HepG2 (cell line): ENCODE measurements at regions not wholly inside any gene's neighbourhood (a gene's known extent, or its start where the extent isn't known, plus 50 kb on each side); places are given as distances from the start of the nearest gene placed in this dataset.

Experiments
- ATAC-seq: fragments of 200-7000 bp; cut with Tn5 transposase; 3 replicates; pipeline ENCODE4 v1.9.1; 2020; ENCODE audit warnings: mild to moderate bottlenecking, moderate library complexity
- BruUV-seq: library from RNA; stranded (reverse); fragments of 400-500 nt; replicated peaks from 2 replicates; lab custom pipeline; 2021; lab: Mats Ljungman, UMichigan
- CTCF ChIA-PET: fragments of 300-600 bp; formaldehyde crosslinking; extraction: SDS; loops from one replicate; lab custom pipeline; 2021; ENCODE audit warnings: low total read pairs, inconsistent platforms, low intra/inter-chr PET ratio; lab: Yijun Ruan, JAX
- POLR2A ChIA-PET: fragments of 350-600 bp; sonication (Branson Sonifier 250); formaldehyde crosslinking; loops from one replicate; lab custom pipeline; 2020; ENCODE audit warnings: antibody characterized with exemption, inconsistent platforms; lab: Yijun Ruan, JAX
- DNase-seq: peaks from one replicate; pipeline ENCODE4 v3.0.0-alpha.2; 2015; ENCODE audit warnings: low spot score
- FAIRE-seq: peaks from 3 replicates; lab custom pipeline; 2011; peaks lifted over from hg19 to GRCh38; lab: Jason Lieb, UNC
- H2AFZ ChIP-seq: one replicate; pipeline ENCODE4 v1.6.1; 2011; ENCODE audit warnings: low read length, inconsistent platforms
- H3K27ac ChIP-seq: fragments of 300-600 bp; 3 replicates; pipeline ENCODE4 v1.8.0; 2011; ENCODE audit warnings: mixed run types, mild to moderate bottlenecking, mixed read lengths, low read length, inconsistent platforms; ENCODE audit not compliant: insufficient read depth; ENCODE audit errors: extremely low read length
- H3K27me3 ChIP-seq, 2 experiments: fragments of 200-600 bp in 1 of 2; 2 replicates in 1 of 2; 3 replicates in 1 of 2; pipeline versions ENCODE4 v1.6.0 to v1.8.0; 2011; ENCODE audit warnings: low read length in 2 of 2, mild to moderate bottlenecking in 2 of 2, moderate library complexity in 2 of 2, inconsistent platforms in 1 of 2; ENCODE audit not compliant: insufficient read depth in 2 of 2, control insufficient read depth in 1 of 2
- H3K36me3 ChIP-seq, 2 experiments: fragments of 200-600 bp in 1 of 2; replicated peaks in 1 of 2; 2 replicates in 1 of 2; 3 replicates in 1 of 2; pipeline versions ENCODE4 v1.5.1 to v1.8.0; 2011; ENCODE audit warnings: low read length in 2 of 2, inconsistent platforms in 1 of 2; ENCODE audit not compliant: insufficient read depth in 2 of 2, control insufficient read depth in 1 of 2
- H3K4me1 ChIP-seq: 2 replicates; pipeline ENCODE4 v1.5.1; 2012; ENCODE audit warnings: low read length, inconsistent platforms; ENCODE audit not compliant: insufficient read depth
- H3K4me2 ChIP-seq: 2 replicates; pipeline ENCODE4 v1.6.0; 2011; ENCODE audit warnings: low read depth, low read length, inconsistent platforms
- H3K4me3 ChIP-seq, 3 experiments: fragments of 200-600 bp in 1 of 3; sonication (generic), shearing (Covaris generic) in 1 of 3; replicated peaks in 1 of 3; 2 replicates each; pipeline ENCODE4 v1.5.1; 2011 to 2016; ENCODE audit warnings: low read length in 3 of 3, inconsistent platforms in 2 of 3, low read depth in 2 of 3, mild to moderate bottlenecking in 2 of 3, control low read depth in 1 of 3, mixed read lengths in 1 of 3; ENCODE audit not compliant: insufficient read depth in 1 of 3
- H3K79me2 ChIP-seq: one replicate; pipeline ENCODE4 v1.6.1; 2011; ENCODE audit warnings: low read length, inconsistent platforms; ENCODE audit not compliant: insufficient read depth
- H3K9ac ChIP-seq: 2 replicates; pipeline ENCODE4 v1.6.0; 2011; ENCODE audit warnings: mild to moderate bottlenecking, low read depth, low read length, inconsistent platforms; ENCODE audit not compliant: insufficient read depth
- H3K9me3 ChIP-seq: 2 replicates; pipeline ENCODE4 v1.5.1; 2012; ENCODE audit warnings: mild to moderate bottlenecking, low read length
- H4K20me1 ChIP-seq: 2 replicates; pipeline ENCODE4 v1.6.0; 2011; ENCODE audit warnings: inconsistent platforms, mild to moderate bottlenecking, low read length, moderate library complexity; ENCODE audit not compliant: insufficient read depth
- BHLHE40 ChIP-seq: IDR thresholded peaks from 2 replicates; pipeline ENCODE4 v1.6.1; 2011; ENCODE audit warnings: low read length, improper control_type of control experiment
- GLI4 ChIP-seq: sonication (generic); formaldehyde crosslinking; IDR thresholded peaks from 2 replicates; pipeline ENCODE4 v1.5.1; 2020; ENCODE audit warnings: missing genetic modification reagents, mild to moderate bottlenecking, moderate library complexity, borderline replicate concordance
- MIER2 ChIP-seq: IDR thresholded peaks from 2 replicates; pipeline ENCODE4 v1.6.1; 2016; ENCODE audit warnings: missing biosample characterization, missing genetic modification reagents
- NONO ChIP-seq, 2 experiments: fragments of 450-650 bp in 1 of 2; sonication (generic) in 1 of 2; formaldehyde crosslinking in 1 of 2; IDR thresholded peaks in 1 of 2; conservative IDR thresholded peaks in 1 of 2; 2 replicates each; pipeline versions ENCODE4 v1.6.1 to v1.8.0; 2017 to 2022; ENCODE audit warnings: mild to moderate bottlenecking in 1 of 2, missing genetic modification reagents in 1 of 2, moderate library complexity in 1 of 2
- RORA ChIP-seq: sonication (generic); formaldehyde crosslinking; IDR thresholded peaks from 2 replicates; pipeline ENCODE4 v1.5.0; 2020; ENCODE audit warnings: mild to moderate bottlenecking, missing genetic modification reagents, moderate library complexity
- ZBTB8A ChIP-seq: sonication (generic); formaldehyde crosslinking; IDR thresholded peaks from 2 replicates; pipeline ENCODE4 v1.4.0; 2020; ENCODE audit warnings: mild to moderate bottlenecking, low read depth, missing genetic modification reagents, borderline replicate concordance
- ZMYM4 ChIP-seq: sonication (generic); formaldehyde crosslinking; IDR thresholded peaks from 2 replicates; pipeline ENCODE4 v1.8.1; 2023; ENCODE audit warnings: mild to moderate bottlenecking, missing genetic modification reagents
- ZNF598 ChIP-seq: sonication (generic); formaldehyde crosslinking; IDR thresholded peaks from 2 replicates; pipeline ENCODE4 v1.5.1; 2020; ENCODE audit warnings: mild to moderate bottlenecking, missing genetic modification reagents, borderline replicate concordance
- ZNF619 ChIP-seq: sonication (generic); formaldehyde crosslinking; IDR thresholded peaks from 2 replicates; pipeline ENCODE4 v1.4.0; 2020; ENCODE audit warnings: mild to moderate bottlenecking, missing genetic modification reagents
- WGBS: methylation state at CpG from one replicate; pipeline ENCODE4 v1.1.6; 2017; ENCODE audit warnings: low lambda C conversion rate; 5-methylcytosine and 5-hydroxymethylcytosine counted together
- in situ Hi-C: cut with HindIII; loops from 2 replicates; pipeline ENCODE4 v1.10.0; 2017; ENCODE audit warnings: low pct_unique_long_range_greater_than_20kb; ENCODE audit not compliant: extremely low pct_ligation_motif_present
- intact Hi-C: fragments of 100-400 bp; cut with micrococcal nuclease; formaldehyde crosslinking; loops from one replicate; pipeline ENCODE4 v1.10.0; 2022; ENCODE audit not compliant: unreplicated experiment
- TF ChIP-seq, protein P1 (sequence below): sonication (generic); formaldehyde crosslinking; IDR thresholded peaks from 2 replicates; pipeline ENCODE4 v1.5.1; 2020; ENCODE audit warnings: missing genetic modification reagents, mild to moderate bottlenecking, borderline replicate concordance
- TF ChIP-seq, protein P2 (sequence below): sonication (generic); formaldehyde crosslinking; IDR thresholded peaks from 2 replicates; pipeline ENCODE4 v1.8.1; 2023; ENCODE audit warnings: mild to moderate bottlenecking, moderate library complexity, missing genetic modification reagents
- TF ChIP-seq, protein P3 (sequence below): sonication (generic); formaldehyde crosslinking; IDR thresholded peaks from 2 replicates; pipeline ENCODE4 v1.5.0; 2020; ENCODE audit warnings: missing genetic modification reagents

DNA sequence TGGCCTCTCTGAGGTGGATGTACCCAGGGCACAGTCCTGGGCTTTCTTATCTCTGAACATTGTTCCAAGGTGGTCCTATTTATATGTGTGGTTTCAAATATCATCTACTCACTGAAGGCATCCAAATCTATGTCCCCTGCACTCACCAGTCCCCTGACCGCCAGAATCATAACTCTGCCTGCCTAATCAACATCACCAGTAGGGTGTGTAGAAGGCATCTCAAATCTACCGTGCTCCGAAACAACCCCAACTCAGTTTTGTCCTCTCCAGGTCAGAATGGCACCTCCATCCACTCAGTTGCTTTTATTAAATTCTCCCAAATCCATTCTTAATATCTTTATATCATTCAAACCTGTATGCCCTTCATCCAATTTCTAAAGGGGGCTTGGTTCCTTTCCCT, 536.3 kb downstream of the GRIN2A start:
- WGBS = 19% methylated on average over 3 of the region's 3 CpGs
- Histone ChIP-seq H3K36me3 (no peaks in the 10 kb centered on the region), H3K4me1 (no peaks in the 10 kb centered on the region), H2AFZ (no peak overlapping the region), H3K4me2 (no peak overlapping the region), H3K4me3 (no peak overlapping the region), H4K20me1 (no peaks in the 10 kb centered on the region), H3K9me3 (no peaks in the 10 kb centered on the region), H3K27me3 (no peaks in the 10 kb centered on the region; a peak in 1 of 5 replicates), H3K79me2 (no peaks in the 10 kb centered on the region), H3K9ac (no peak overlapping the region), H3K27ac (no peak overlapping the region)
- ATAC-seq (no peak; the same call in 1 of the 3 replicates), FAIRE-seq (no peak), DNase-seq (no peak)
- in situ Hi-C loops (no loop called here), intact Hi-C loops (no loop called here)
- no TSS peak for BruUV-seq
- TF ChIP-seq, protein P1, sequence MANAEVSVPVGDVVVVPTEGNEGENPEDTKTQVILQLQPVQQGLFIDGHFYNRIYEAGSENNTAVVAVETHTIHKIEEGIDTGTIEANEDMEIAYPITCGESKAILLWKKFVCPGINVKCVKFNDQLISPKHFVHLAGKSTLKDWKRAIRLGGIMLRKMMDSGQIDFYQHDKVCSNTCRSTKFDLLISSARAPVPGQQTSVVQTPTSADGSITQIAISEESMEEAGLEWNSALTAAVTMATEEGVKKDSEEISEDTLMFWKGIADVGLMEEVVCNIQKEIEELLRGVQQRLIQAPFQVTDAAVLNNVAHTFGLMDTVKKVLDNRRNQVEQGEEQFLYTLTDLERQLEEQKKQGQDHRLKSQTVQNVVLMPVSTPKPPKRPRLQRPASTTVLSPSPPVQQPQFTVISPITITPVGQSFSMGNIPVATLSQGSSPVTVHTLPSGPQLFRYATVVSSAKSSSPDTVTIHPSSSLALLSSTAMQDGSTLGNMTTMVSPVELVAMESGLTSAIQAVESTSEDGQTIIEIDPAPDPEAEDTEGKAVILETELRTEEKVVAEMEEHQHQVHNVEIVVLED (CRISPR knock-in tag) = no peak
- no peak for TF ChIP-seq ZBTB8A (CRISPR knock-in tag)
- no peak for TF ChIP-seq ZNF598 (CRISPR knock-in tag)
- no peak for TF ChIP-seq MIER2 (CRISPR knock-in tag)
- TF ChIP-seq GLI4 (CRISPR knock-in tag) = no peak
- TF ChIP-seq BHLHE40 = no peak
- TF ChIP-seq, protein P2, sequence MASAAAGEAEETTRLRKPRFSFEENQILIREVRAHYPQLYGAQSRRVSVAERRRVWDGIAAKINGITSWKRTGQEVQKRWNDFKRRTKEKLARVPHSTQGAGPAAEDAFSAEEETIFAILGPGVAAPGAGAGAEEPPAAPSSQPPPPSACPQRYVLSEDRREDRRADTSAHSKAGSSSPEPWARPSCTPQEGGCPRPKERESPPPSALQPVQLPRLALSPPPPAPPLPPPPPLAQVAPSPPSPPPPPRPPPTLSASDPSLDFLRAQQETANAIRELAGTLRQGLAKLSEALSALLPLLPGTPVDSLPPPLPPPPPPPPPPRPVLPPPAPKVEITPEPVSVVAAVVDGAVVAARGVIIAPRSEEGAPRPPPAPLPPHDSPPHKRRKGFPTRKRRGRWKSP (CRISPR knock-in tag) = no peak
- no peak for TF ChIP-seq RORA (CRISPR knock-in tag)
- TF ChIP-seq ZMYM4 (CRISPR knock-in tag) = no peak
- TF ChIP-seq, protein P3, sequence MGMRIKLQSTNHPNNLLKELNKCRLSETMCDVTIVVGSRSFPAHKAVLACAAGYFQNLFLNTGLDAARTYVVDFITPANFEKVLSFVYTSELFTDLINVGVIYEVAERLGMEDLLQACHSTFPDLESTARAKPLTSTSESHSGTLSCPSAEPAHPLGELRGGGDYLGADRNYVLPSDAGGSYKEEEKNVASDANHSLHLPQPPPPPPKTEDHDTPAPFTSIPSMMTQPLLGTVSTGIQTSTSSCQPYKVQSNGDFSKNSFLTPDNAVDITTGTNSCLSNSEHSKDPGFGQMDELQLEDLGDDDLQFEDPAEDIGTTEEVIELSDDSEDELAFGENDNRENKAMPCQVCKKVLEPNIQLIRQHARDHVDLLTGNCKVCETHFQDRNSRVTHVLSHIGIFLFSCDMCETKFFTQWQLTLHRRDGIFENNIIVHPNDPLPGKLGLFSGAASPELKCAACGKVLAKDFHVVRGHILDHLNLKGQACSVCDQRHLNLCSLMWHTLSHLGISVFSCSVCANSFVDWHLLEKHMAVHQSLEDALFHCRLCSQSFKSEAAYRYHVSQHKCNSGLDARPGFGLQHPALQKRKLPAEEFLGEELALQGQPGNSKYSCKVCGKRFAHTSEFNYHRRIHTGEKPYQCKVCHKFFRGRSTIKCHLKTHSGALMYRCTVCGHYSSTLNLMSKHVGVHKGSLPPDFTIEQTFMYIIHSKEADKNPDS (CRISPR knock-in tag) = no peak
- TF ChIP-seq NONO (IDR thresholded peaks at IDR 0.05) = no peak
- no peak for TF ChIP-seq NONO (CRISPR knock-in tag; conservative IDR thresholded peaks at IDR 0.05)
- no peak for TF ChIP-seq ZNF619 (CRISPR knock-in tag)
- ChIA-PET POLR2A (no interaction called here), CTCF (no interaction called here)
